ENCODE measurements at regions not wholly inside any gene's neighbourhood (a gene's known extent, or its start where the extent isn't known, plus 50 kb on each side); places are given as distances from the start of the nearest gene placed in this dataset.

DNA sequence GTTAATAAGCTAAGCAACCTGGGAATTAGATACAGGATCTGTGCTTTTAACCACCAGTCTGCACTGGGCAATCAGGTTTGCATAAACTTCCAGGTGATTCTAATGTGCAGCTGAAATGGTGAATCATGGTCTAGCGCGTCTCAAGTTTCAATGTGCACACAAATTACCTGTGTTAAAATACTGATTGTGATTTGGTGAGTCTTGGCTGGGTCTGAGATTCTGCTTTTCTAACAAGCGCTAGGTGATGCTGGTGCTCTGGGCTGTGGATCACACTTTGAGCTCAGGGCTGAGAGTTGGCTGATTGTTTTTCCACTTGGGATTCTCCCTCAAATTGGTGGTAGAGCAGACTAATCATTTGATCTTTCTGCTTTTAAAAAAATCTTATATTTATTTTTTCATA is 124.8 kb downstream of the C12orf75 start (continued):
- TF ChIP-seq YBX1 (IDR thresholded peaks at IDR 0.05) (no peak), MYB (IDR thresholded peaks at IDR 0.05; ENCODE audit: borderline replicate concordance, low read depth, low read length) (no peak)
- TF ChIP-seq, protein P1, sequence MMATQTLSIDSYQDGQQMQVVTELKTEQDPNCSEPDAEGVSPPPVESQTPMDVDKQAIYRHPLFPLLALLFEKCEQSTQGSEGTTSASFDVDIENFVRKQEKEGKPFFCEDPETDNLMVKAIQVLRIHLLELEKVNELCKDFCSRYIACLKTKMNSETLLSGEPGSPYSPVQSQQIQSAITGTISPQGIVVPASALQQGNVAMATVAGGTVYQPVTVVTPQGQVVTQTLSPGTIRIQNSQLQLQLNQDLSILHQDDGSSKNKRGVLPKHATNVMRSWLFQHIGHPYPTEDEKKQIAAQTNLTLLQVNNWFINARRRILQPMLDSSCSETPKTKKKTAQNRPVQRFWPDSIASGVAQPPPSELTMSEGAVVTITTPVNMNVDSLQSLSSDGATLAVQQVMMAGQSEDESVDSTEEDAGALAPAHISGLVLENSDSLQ (IDR thresholded peaks at IDR 0.05) = no peak

DNA sequence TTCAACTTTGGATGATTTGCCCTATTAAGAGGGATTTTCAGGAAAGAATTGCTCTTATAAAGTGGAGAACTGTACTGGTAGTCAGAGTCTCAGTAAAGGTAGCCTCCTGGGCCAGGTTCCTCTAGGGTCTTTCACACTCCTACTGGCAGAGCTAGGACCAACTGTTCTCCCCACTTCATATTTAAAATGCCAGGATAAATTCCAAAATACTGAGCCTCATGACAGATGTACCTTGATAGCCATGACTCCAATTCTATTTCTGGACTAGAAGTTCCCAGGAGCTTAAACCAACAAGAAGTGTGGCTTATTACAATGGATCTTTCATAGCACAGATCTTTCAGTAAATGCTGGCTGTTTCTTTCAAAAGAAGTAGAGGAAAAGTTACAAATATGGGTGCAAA is 126.5 kb downstream of the C12orf75 start:
- no peak for FAIRE-seq
- no TSS peak for BruUV-seq (replicated peaks)

More for the DNA sequence above, 126.5 kb downstream of the C12orf75 start:
- no peak overlapping the region for H2AFZ ChIP-seq (ENCODE audit: control insufficient read depth, low read depth, low read length)
- ChIA-PET POLR2A (no interaction called here), CTCF (no interaction called here), RAD21 (ENCODE audit: unreplicated experiment) (no interaction called here), SMC1A (ENCODE audit: uncharacterized antibody, unreplicated experiment) (no interaction called here)
- TF ChIP-seq RCOR1 (conservative IDR thresholded peaks at IDR 0.05; ENCODE audit: low read depth, low read length) = no peak
- no peak for TF ChIP-seq YY1 (IDR thresholded peaks at IDR 0.05; ENCODE audit: low read depth, low read length)
- no peak for TF ChIP-seq NR2C2 (IDR thresholded peaks at IDR 0.05; ENCODE audit: borderline replicate concordance, control insufficient read depth, insufficient read length, low read depth)
- TF ChIP-seq EP300 (IDR thresholded peaks at IDR 0.05; ENCODE audit: borderline replicate concordance in 1 of 2, control insufficient read depth in 1 of 2, low read depth in 2 of 2, low read length in 2 of 2) = no peak
- TF ChIP-seq, protein P2, sequence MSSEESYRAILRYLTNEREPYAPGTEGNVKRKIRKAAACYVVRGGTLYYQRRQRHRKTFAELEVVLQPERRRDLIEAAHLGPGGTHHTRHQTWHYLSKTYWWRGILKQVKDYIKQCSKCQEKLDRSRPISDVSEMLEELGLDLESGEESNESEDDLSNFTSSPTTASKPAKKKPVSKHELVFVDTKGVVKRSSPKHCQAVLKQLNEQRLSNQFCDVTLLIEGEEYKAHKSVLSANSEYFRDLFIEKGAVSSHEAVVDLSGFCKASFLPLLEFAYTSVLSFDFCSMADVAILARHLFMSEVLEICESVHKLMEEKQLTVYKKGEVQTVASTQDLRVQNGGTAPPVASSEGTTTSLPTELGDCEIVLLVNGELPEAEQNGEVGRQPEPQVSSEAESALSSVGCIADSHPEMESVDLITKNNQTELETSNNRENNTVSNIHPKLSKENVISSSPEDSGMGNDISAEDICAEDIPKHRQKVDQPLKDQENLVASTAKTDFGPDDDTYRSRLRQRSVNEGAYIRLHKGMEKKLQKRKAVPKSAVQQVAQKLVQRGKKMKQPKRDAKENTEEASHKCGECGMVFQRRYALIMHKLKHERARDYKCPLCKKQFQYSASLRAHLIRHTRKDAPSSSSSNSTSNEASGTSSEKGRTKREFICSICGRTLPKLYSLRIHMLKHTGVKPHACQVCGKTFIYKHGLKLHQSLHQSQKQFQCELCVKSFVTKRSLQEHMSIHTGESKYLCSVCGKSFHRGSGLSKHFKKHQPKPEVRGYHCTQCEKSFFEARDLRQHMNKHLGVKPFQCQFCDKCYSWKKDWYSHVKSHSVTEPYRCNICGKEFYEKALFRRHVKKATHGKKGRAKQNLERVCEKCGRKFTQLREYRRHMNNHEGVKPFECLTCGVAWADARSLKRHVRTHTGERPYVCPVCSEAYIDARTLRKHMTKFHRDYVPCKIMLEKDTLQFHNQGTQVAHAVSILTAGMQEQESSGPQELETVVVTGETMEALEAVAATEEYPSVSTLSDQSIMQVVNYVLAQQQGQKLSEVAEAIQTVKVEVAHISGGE (CRISPR knock-in tag; IDR thresholded peaks at IDR 0.05) = no peak
- TF ChIP-seq ZBED1 (IDR thresholded peaks at IDR 0.05; ENCODE audit: borderline replicate concordance) = no peak
- TF ChIP-seq, protein P3, sequence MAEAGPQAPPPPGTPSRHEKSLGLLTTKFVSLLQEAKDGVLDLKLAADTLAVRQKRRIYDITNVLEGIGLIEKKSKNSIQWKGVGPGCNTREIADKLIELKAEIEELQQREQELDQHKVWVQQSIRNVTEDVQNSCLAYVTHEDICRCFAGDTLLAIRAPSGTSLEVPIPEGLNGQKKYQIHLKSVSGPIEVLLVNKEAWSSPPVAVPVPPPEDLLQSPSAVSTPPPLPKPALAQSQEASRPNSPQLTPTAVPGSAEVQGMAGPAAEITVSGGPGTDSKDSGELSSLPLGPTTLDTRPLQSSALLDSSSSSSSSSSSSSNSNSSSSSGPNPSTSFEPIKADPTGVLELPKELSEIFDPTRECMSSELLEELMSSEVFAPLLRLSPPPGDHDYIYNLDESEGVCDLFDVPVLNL (IDR thresholded peaks at IDR 0.05; ENCODE audit: low read depth, low read length) = no peak
- TF ChIP-seq NR2C1 (IDR thresholded peaks at IDR 0.05) = no peak
- TF ChIP-seq CREB1 (IDR thresholded peaks at IDR 0.05; ENCODE audit: low read depth) = no peak
- no peak for TF ChIP-seq ZNF207 (IDR thresholded peaks at IDR 0.05; ENCODE audit: borderline replicate concordance)
- no peaks in the 10 kb centered on the region for H4K20me1 ChIP-seq (ENCODE audit: control insufficient read depth, insufficient read depth)
- H3K27ac ChIP-seq (ENCODE audit: control insufficient read depth, insufficient read depth) = no peak overlapping the region
- no peaks in the 10 kb centered on the region for H3K27me3 ChIP-seq (replicated peaks in 1 of 2; ENCODE audit: control insufficient read depth in 2 of 2, insufficient read depth in 2 of 2, low read length in 1 of 2)
- H3K9ac ChIP-seq (ENCODE audit: control insufficient read depth, insufficient read depth, low read length) = no peak overlapping the region
- no peaks in the 10 kb centered on the region for H3K79me2 ChIP-seq (ENCODE audit: control insufficient read depth, insufficient read depth, low read length)
- DNase-seq (ENCODE audit: low read depth, low spot score) = no peak
- intact Hi-C loops (cut with micrococcal nuclease; ENCODE audit: unreplicated experiment) (no loop called here), in situ Hi-C loops (cut with MboI) (no loop called here)
- H3K4me1 ChIP-seq (ENCODE audit: control insufficient read depth, insufficient read depth, low read length) = no peaks in the 10 kb centered on the region
- no peak overlapping the region for H3K4me2 ChIP-seq (ENCODE audit: control insufficient read depth, insufficient read depth)
- H3K36me3 ChIP-seq (ENCODE audit: control insufficient read depth in 2 of 2, insufficient read depth in 2 of 2, low read length in 1 of 2) = no peaks in the 10 kb centered on the region
- no peaks in the 10 kb centered on the region; the same call in 2 of the 3 replicates for H3K9me3 ChIP-seq (replicated peaks; ENCODE audit: control insufficient read depth, insufficient read depth, low read length)
- H3K4me3 ChIP-seq = no peak overlapping the region
- ATAC-seq = no peak
